ENCODE measurements at regions not wholly inside any gene's neighbourhood (a gene's known extent, or its start where the extent isn't known, plus 50 kb on each side); places are given as distances from the start of the nearest gene placed in this dataset.

DNA sequence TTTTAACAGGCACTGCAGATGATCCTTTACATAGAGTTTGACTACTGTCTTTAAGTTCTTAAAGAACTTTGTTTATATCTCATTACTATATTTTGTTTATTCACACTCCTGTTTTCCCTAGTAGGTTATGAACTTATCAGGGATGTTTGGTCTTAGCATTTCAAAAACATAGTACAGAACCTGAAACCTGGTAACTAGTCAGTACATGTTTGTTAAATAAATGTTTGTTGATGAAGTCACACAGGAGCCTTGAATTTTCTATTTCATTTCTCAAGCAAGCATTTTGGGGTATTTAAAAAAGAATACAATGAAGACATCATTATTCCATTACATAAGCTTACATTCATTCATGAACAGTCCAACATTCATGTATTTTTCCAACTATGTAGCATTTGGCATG lies 280.3 kb upstream of the ZSWIM2 start:
- Histone ChIP-seq H3K23ac (ENCODE audit: low read length in 2 of 2) (no peak overlapping the region), H2BK15ac (ENCODE audit: low read depth, poor library complexity, severe bottlenecking) (no peak overlapping the region), H4K91ac (ENCODE audit: low read length) (no peak overlapping the region), H3K18ac (ENCODE audit: low read depth in 1 of 2, low read length in 2 of 2) (no peak overlapping the region), H4K8ac (ENCODE audit: low read length) (no peak overlapping the region), H3K79me1 (replicated peaks; ENCODE audit: low read length, poor library complexity, severe bottlenecking) (no peaks in the 10 kb centered on the region), H3K36me3 (ENCODE audit: control insufficient read depth in 1 of 2, insufficient read depth in 2 of 2, low read depth in 1 of 2, low read length in 2 of 2) (no peaks in the 10 kb centered on the region), H3K27ac (ENCODE audit: low read length, poor library complexity, severe bottlenecking) (no peak overlapping the region), H2AK5ac (ENCODE audit: low read length, severe bottlenecking) (no peak overlapping the region), H2BK12ac (ENCODE audit: low read length in 2 of 2) (no peak overlapping the region), H3K4me1 (ENCODE audit: control insufficient read depth, insufficient read depth, low read depth, low read length) (no peaks in the 10 kb centered on the region), H2BK5ac (ENCODE audit: low read depth, low read length, poor library complexity, severe bottlenecking) (no peak overlapping the region), H3K9ac (ENCODE audit: low read length) (no peak overlapping the region), H3K4me2 (ENCODE audit: low read length, poor library complexity, severe bottlenecking) (no peak overlapping the region), H2AFZ (ENCODE audit: low read depth, low read length) (no peak overlapping the region), H2BK120ac (ENCODE audit: low read depth, low read length) (no peak overlapping the region), H3K4ac (ENCODE audit: low read depth in 1 of 2, low read length in 2 of 2) (no peak overlapping the region), H3K14ac (ENCODE audit: low read length in 2 of 2) (no peak overlapping the region), H3K4me3 (ENCODE audit: insufficient read depth in 1 of 2, low read depth in 1 of 2, low read length in 2 of 2) (no peak overlapping the region), H3K9me3 (ENCODE audit: control insufficient read depth, low read length) (no peaks in the 10 kb centered on the region), H3K27me3 (ENCODE audit: control insufficient read depth in 1 of 2, insufficient read depth in 1 of 2, low read length in 2 of 2) (no peaks in the 10 kb centered on the region)
- no peak for DNase-seq

DNA sequence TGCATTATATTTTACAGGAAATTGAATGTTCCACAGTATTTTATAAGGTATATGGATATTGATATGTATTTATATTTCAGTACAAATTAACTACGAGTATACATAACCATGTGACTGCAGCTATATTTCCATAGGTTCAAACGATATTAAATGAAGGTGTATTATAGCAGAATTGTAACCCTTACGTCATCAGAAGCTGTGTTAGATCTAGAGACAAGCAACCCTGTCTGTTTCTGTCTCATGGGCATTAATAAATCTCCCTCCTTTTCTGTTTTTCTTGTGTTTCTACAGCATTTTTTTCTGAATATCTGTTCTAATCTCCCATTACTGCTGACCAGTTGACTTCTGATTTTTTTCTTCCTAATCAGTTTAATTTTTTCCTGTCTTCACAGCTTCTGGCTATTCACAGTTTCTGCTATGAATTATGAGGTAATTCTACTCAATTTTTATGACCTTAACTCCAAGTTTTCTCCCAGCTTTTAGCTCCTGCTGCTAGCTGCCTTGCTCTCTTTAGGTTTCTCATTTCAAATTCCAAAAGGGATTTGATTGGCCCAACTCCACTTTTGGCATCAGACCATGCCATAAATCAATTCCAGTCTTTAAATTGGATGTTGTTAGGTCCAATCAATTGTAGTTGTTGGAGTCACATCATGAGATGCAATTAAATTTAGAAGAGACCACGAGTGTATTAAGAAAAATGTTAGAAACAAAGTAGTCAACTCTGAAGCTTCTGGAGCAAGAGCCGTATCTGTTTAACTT lies 277.5 kb upstream of the ZSWIM2 start:
- Histone ChIP-seq H2AFZ (ENCODE audit: low read depth, low read length) (no peak overlapping the region), H3K4me1 (ENCODE audit: control insufficient read depth, insufficient read depth, low read depth, low read length) (no peaks in the 10 kb centered on the region), H2BK15ac (ENCODE audit: low read depth, poor library complexity, severe bottlenecking) (no peak overlapping the region), H3K27ac (ENCODE audit: low read length, poor library complexity, severe bottlenecking) (no peak overlapping the region), H3K79me1 (replicated peaks; ENCODE audit: low read length, poor library complexity, severe bottlenecking) (no peaks in the 10 kb centered on the region), H3K23ac (ENCODE audit: low read length in 2 of 2) (no peak overlapping the region), H3K4ac (ENCODE audit: low read depth in 1 of 2, low read length in 2 of 2) (no peak overlapping the region), H2BK120ac (ENCODE audit: low read depth, low read length) (no peak overlapping the region), H2BK5ac (ENCODE audit: low read depth, low read length, poor library complexity, severe bottlenecking) (no peak overlapping the region), H4K8ac (ENCODE audit: low read length) (no peak overlapping the region), H3K4me2 (ENCODE audit: low read length, poor library complexity, severe bottlenecking) (no peak overlapping the region), H2BK12ac (ENCODE audit: low read length in 2 of 2) (no peak overlapping the region), H4K91ac (ENCODE audit: low read length) (no peak overlapping the region), H3K14ac (ENCODE audit: low read length in 2 of 2) (no peak overlapping the region), H3K27me3 (ENCODE audit: control insufficient read depth in 1 of 2, insufficient read depth in 1 of 2, low read length in 2 of 2) (no peaks in the 10 kb centered on the region), H3K4me3 (ENCODE audit: insufficient read depth in 1 of 2, low read depth in 1 of 2, low read length in 2 of 2) (no peak overlapping the region), H3K36me3 (ENCODE audit: control insufficient read depth in 1 of 2, insufficient read depth in 2 of 2, low read depth in 1 of 2, low read length in 2 of 2) (no peaks in the 10 kb centered on the region), H3K18ac (ENCODE audit: low read depth in 1 of 2, low read length in 2 of 2) (no peak overlapping the region), H2AK5ac (ENCODE audit: low read length, severe bottlenecking) (no peak overlapping the region), H3K9ac (ENCODE audit: low read length) (no peak overlapping the region), H3K9me3 (ENCODE audit: control insufficient read depth, low read length) (no peaks in the 10 kb centered on the region)
- no peak for DNase-seq
- WGBS: 63% methylated on average over 2 of the region's 5 CpGs

DNA sequence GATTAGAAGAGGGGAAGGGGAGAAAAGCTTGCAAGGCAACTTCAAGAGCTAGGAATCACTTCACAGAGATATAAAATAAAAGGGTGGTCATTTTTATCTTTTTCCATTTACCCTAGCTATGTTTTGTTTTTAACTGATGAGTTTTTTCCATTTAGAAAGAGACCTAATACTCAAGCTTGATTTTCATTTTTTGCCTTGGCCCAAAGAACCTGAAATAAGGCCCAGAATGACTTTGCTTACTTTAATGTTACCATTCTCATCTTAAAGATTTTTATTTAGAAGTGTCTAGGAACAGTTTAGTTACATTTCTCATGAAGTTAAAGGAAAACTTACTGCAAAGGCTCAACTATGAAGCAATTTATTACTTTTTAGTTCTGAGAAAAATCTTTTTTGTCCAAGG lies 276.3 kb upstream of the ZSWIM2 start:
- no peaks in the 10 kb centered on the region for H3K36me3 ChIP-seq (ENCODE audit: control insufficient read depth in 1 of 2, insufficient read depth in 2 of 2, low read depth in 1 of 2, low read length in 2 of 2)
- H2BK12ac ChIP-seq (ENCODE audit: low read length in 2 of 2): no peak overlapping the region

DNA sequence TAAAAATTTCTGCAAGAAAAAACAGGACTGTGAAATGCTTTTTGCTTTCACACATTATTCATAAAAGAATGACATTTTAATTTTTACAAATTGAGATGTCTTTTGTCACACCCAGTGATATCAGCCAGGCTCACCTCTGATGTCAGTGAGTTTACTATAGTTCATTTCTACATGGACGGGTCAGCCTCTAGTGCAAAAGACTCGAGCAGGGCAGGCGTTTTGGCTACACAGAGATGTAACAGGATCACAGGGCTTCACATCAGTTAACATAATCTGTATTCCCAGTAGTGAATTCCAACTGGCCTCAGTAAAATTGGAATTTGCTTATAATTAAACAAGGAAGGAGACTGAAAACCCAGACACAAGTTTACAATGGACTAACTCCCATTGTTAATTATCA lies 275.6 kb upstream of the ZSWIM2 start:
- H3K27me3 ChIP-seq (ENCODE audit: control insufficient read depth in 1 of 2, insufficient read depth in 1 of 2, low read length in 2 of 2): no peaks in the 10 kb centered on the region
- H3K4me1 ChIP-seq (ENCODE audit: control insufficient read depth, insufficient read depth, low read depth, low read length): no peaks in the 10 kb centered on the region
- H3K9ac ChIP-seq (ENCODE audit: low read length): no peak overlapping the region
- no peaks in the 10 kb centered on the region for H3K36me3 ChIP-seq (ENCODE audit: control insufficient read depth in 1 of 2, insufficient read depth in 2 of 2, low read depth in 1 of 2, low read length in 2 of 2)
- H2AK5ac ChIP-seq (ENCODE audit: low read length, severe bottlenecking): no peak overlapping the region
- H2AFZ ChIP-seq (ENCODE audit: low read depth, low read length): no peak overlapping the region
- no peaks in the 10 kb centered on the region for H3K9me3 ChIP-seq (ENCODE audit: control insufficient read depth, low read length)
- no peak overlapping the region for H2BK12ac ChIP-seq (ENCODE audit: low read length in 2 of 2)
- H3K4ac ChIP-seq (ENCODE audit: low read depth in 1 of 2, low read length in 2 of 2): no peak overlapping the region
- no peak overlapping the region for H3K4me3 ChIP-seq (ENCODE audit: insufficient read depth in 1 of 2, low read depth in 1 of 2, low read length in 2 of 2)
- H3K79me1 ChIP-seq (replicated peaks; ENCODE audit: low read length, poor library complexity, severe bottlenecking): no peaks in the 10 kb centered on the region
- no peak overlapping the region for H2BK15ac ChIP-seq (ENCODE audit: low read depth, poor library complexity, severe bottlenecking)
- no peak overlapping the region for H4K91ac ChIP-seq (ENCODE audit: low read length)
- no peak overlapping the region for H4K8ac ChIP-seq (ENCODE audit: low read length)
- H3K18ac ChIP-seq (ENCODE audit: low read depth in 1 of 2, low read length in 2 of 2): no peak overlapping the region
- no peak overlapping the region for H2BK5ac ChIP-seq (ENCODE audit: low read depth, low read length, poor library complexity, severe bottlenecking)
- no peak overlapping the region for H3K27ac ChIP-seq (ENCODE audit: low read length, poor library complexity, severe bottlenecking)
- H3K23ac ChIP-seq (ENCODE audit: low read length in 2 of 2): no peak overlapping the region
- DNase-seq: no peak
- H3K14ac ChIP-seq (ENCODE audit: low read length in 2 of 2): no peak overlapping the region
- 90% methylated on average over 3 of the region's 3 CpGs for WGBS
- no peak overlapping the region for H2BK120ac ChIP-seq (ENCODE audit: low read depth, low read length)
- H3K4me2 ChIP-seq (ENCODE audit: low read length, poor library complexity, severe bottlenecking): no peak overlapping the region

More for the DNA sequence above, 276.3 kb upstream of the ZSWIM2 start:
- Histone ChIP-seq H2BK120ac (ENCODE audit: low read depth, low read length) (no peak overlapping the region), H4K8ac (ENCODE audit: low read length) (no peak overlapping the region), H3K4me1 (ENCODE audit: control insufficient read depth, insufficient read depth, low read depth, low read length) (no peaks in the 10 kb centered on the region), H3K27ac (ENCODE audit: low read length, poor library complexity, severe bottlenecking) (no peak overlapping the region), H3K18ac (ENCODE audit: low read depth in 1 of 2, low read length in 2 of 2) (no peak overlapping the region), H4K91ac (ENCODE audit: low read length) (no peak overlapping the region), H3K27me3 (ENCODE audit: control insufficient read depth in 1 of 2, insufficient read depth in 1 of 2, low read length in 2 of 2) (no peaks in the 10 kb centered on the region), H2BK15ac (ENCODE audit: low read depth, poor library complexity, severe bottlenecking) (no peak overlapping the region), H3K23ac (ENCODE audit: low read length in 2 of 2) (no peak overlapping the region), H2AFZ (ENCODE audit: low read depth, low read length) (no peak overlapping the region), H3K4me2 (ENCODE audit: low read length, poor library complexity, severe bottlenecking) (no peak overlapping the region), H3K4ac (ENCODE audit: low read depth in 1 of 2, low read length in 2 of 2) (no peak overlapping the region), H3K9me3 (ENCODE audit: control insufficient read depth, low read length) (no peaks in the 10 kb centered on the region), H3K9ac (ENCODE audit: low read length) (no peak overlapping the region), H3K79me1 (replicated peaks; ENCODE audit: low read length, poor library complexity, severe bottlenecking) (no peaks in the 10 kb centered on the region), H3K14ac (ENCODE audit: low read length in 2 of 2) (no peak overlapping the region), H2BK5ac (ENCODE audit: low read depth, low read length, poor library complexity, severe bottlenecking) (no peak overlapping the region), H3K4me3 (ENCODE audit: insufficient read depth in 1 of 2, low read depth in 1 of 2, low read length in 2 of 2) (no peak overlapping the region), H2AK5ac (ENCODE audit: low read length, severe bottlenecking) (no peak overlapping the region)
- no peak for DNase-seq
